Esophagus muscularis mucosa (tissue), 4 donors: ENCODE measurements at regions not wholly inside any gene's neighbourhood (a gene's known extent, or its start where the extent isn't known, plus 50 kb on each side); places are given as distances from the start of the nearest gene placed in this dataset.

Experiments
- DNase-seq: peaks from one replicate; pipeline ENCODE4 v3.0.0-alpha.2; 2017; ENCODE audit errors: extremely low spot score
- H3K27ac ChIP-seq, 4 donors: fragments of 200-600 bp; sonication (generic); replicated peaks in 1 of 4; 1 replicate in 3 of 4; 2 replicates in 1 of 4; pipeline ENCODE4 v1.5.1; 2016 to 2019; ENCODE audit warnings: mild to moderate bottlenecking in 1 of 4
- H3K27me3 ChIP-seq, 4 donors: fragments of 200-600 bp; sonication (generic); one replicate each; pipeline versions ENCODE4 v1.5.1 to v1.6.0; 2016 to 2019
- H3K36me3 ChIP-seq, 4 donors: fragments of 200-600 bp; sonication (generic); one replicate each; pipeline ENCODE4 v1.5.1; 2016 to 2019
- H3K4me1 ChIP-seq, 4 donors: fragments of 200-600 bp; sonication (generic); one replicate each; pipeline ENCODE4 v1.5.1; 2016 to 2019
- H3K4me3 ChIP-seq, 4 donors: fragments of 200-600 bp; sonication (generic); 1 replicate in 2 of 4; 2 replicates in 2 of 4; pipeline ENCODE4 v1.5.1; 2016 to 2019; ENCODE audit warnings: mild to moderate bottlenecking in 4 of 4, moderate library complexity in 1 of 4
- H3K9me3 ChIP-seq, 4 donors: fragments of 200-600 bp; sonication (generic); 1 replicate in 3 of 4; 2 replicates in 1 of 4; pipeline ENCODE4 v1.5.1; 2016 to 2019
- CTCF ChIP-seq, 3 experiments: fragments of 200-600 bp in 2 of 3; fragments of 450-650 bp in 1 of 3; sonication (generic) in 2 of 3; IDR thresholded peaks; one replicate each; pipeline ENCODE4 v1.5.1; 2017 to 2019; ENCODE audit warnings: antibody characterized with exemption in 3 of 3, mild to moderate bottlenecking in 2 of 3, moderate library complexity in 1 of 3
- EP300 ChIP-seq: sonication (generic); formaldehyde crosslinking; IDR thresholded peaks from one replicate; pipeline ENCODE4 v1.6.1; 2017; ENCODE audit warnings: antibody characterized with exemption
- POLR2A ChIP-seq: fragments of 450-650 bp; IDR thresholded peaks from one replicate; pipeline ENCODE4 v1.6.1; 2017; ENCODE audit warnings: antibody characterized with exemption, moderate library complexity, mild to moderate bottlenecking, low read depth
- POLR2AphosphoS5 ChIP-seq, 2 donors: sonication (generic); formaldehyde crosslinking; IDR thresholded peaks; one replicate each; pipeline ENCODE4 v1.6.1; 2017; ENCODE audit warnings: antibody characterized with exemption in 2 of 2
- WGBS: methylation state at CpG from one replicate; pipeline ENCODE4 v1.1.5; 2018; 5-methylcytosine and 5-hydroxymethylcytosine counted together
- intact Hi-C: fragments of 100-400 bp; cut with DNase I; formaldehyde crosslinking; loops from one replicate; pipeline ENCODE4 v1.15.1; 2023

DNA sequence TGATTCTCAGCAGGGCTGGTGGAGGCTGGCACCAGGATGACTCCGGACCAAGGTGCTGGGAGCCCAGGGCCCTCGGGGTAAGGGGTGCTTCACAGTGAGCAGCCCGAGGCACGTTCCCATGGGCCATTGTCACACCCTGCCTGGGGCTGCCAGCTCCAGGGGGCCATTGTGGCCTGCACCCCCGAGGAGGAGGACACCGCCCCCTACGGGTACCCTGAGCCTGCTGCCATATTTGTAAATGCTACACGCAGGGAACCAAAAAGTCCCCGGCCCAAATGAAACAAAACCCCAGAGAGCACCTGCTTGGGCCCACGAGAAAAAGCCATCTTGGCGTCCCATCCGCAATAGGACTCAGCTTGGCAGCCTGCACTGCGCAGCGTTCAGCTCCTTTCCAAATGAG, 64.7 kb upstream of the GATA5 start:
- Histone ChIP-seq H3K36me3 (peaks cover 0 to 8% (median 0%) of the 10 kb centered on the region in 4 donors), H3K4me3 (no peak overlapping the region), H3K4me1 (peaks cover 14 to 18% (median 14%) of the 10 kb centered on the region in 4 donors), H3K27me3 (peaks cover 0 to 7% (median 0%) of the 10 kb centered on the region in 4 donors), H3K27ac (no peak overlapping the region), H3K9me3 (no peaks in the 10 kb centered on the region)
- intact Hi-C loops = no loop called here
- 85% methylated on average over 14 of the region's 14 CpGs for WGBS
- no peak for DNase-seq
- TF ChIP-seq EP300 = no peak
- TF ChIP-seq CTCF (IDR thresholded peaks at IDR 0.05) = no peak
- no peak for TF ChIP-seq POLR2AphosphoS5 (IDR thresholded peaks at IDR 0.05)
- TF ChIP-seq POLR2A = no peak

DNA sequence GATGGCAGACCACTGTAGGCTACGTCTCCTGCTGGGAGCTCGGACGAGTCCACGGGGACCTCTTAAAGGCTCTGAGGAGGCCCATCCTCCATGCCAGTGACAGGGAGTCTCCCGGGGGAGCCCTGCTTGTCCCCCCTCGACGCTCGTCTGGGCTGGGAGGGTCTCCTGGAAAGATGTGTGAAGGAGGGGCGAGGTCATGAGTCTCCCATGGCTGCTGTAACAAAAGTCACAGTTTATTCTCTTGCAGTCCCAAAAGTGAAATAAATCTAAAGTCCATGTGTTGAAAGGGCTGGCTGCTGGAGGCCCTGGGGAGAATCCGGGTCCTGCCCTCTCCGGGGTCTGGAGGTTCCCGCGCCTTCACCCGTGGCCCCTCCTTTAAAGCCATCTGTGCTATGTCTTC, 67.1 kb upstream of the GATA5 start:
- no peak overlapping the region for H3K27ac ChIP-seq
- 54% methylated on average over 9 of the region's 14 CpGs for WGBS
- H3K36me3 ChIP-seq = peaks cover 0 to 19% (median 5%) of the 10 kb centered on the region in 4 donors
- no peak for TF ChIP-seq EP300
- no peak for TF ChIP-seq POLR2AphosphoS5 (IDR thresholded peaks at IDR 0.05)
- no peak for TF ChIP-seq CTCF (IDR thresholded peaks at IDR 0.05)
- TF ChIP-seq POLR2A = no peak
- peaks cover 0 to 21% (median 19%) of the 10 kb centered on the region in 4 donors for H3K4me1 ChIP-seq
- peaks cover 0 to 7% (median 0%) of the 10 kb centered on the region in 4 donors for H3K27me3 ChIP-seq
- no peak for DNase-seq
- H3K9me3 ChIP-seq = no peaks in the 10 kb centered on the region
- intact Hi-C loops = no loop called here
- H3K4me3 ChIP-seq = no peak overlapping the region

- H3K27ac ChIP-seq = no peak overlapping the region
- no peak for DNase-seq
- 70% methylated on average over 24 of the region's 27 CpGs for WGBS
- H3K4me1 ChIP-seq = peaks cover 4 to 29% (median 26%) of the 10 kb centered on the region in 4 donors
- H3K36me3 ChIP-seq = peaks cover 0 to 19% (median 5%) of the 10 kb centered on the region in 4 donors
- no peak for TF ChIP-seq POLR2AphosphoS5 (IDR thresholded peaks at IDR 0.05)
- H3K9me3 ChIP-seq = no peaks in the 10 kb centered on the region
- H3K4me3 ChIP-seq = no peak overlapping the region
- H3K27me3 ChIP-seq = peaks cover 0 to 8% (median 0%) of the 10 kb centered on the region in 4 donors
- intact Hi-C loops = no loop called here
Observed at GRCh38 chr20:62543470-62544302, 67.9 kb upstream of the GATA5 start.

DNA sequence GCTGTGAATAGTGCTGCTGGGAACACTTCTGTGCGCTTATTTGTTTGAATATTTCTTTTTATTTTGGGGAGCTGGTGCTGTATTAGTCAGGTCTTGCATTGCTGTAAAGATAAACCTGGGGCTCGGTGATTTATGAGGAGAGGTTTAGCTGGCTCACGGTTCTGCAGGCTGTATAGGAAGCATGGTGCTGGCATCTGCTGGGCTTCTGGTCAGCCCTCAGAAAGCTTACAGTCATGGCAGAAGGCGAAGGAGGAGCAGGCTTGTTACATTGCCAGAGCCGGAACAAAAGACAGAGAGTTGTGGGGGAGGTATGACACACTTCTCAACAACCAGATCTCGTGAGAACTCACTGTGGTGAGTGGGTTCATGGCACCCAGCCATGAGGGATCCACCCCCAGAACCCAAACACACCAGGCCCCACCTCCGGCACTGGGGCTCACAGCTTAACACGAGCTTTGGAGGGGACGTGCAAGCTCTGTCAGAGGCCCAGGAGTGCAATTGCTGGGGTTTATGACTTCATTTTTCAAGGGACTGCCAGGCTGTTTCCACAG, 68.8 kb upstream of the GATA5 start:
- H3K4me1 ChIP-seq = peaks cover 12 to 31% (median 26%) of the 10 kb centered on the region in 4 donors
- intact Hi-C loops = no loop called here
- WGBS = 92% methylated on average over 9 of the region's 9 CpGs
- no peak for DNase-seq
- no peak overlapping the region for H3K27ac ChIP-seq
- peaks cover 0 to 19% (median 5%) of the 10 kb centered on the region in 4 donors for H3K36me3 ChIP-seq
- no peak overlapping the region for H3K4me3 ChIP-seq
- TF ChIP-seq CTCF (IDR thresholded peaks at IDR 0.05) = no peak
- TF ChIP-seq POLR2A = no peak
- TF ChIP-seq POLR2AphosphoS5 (IDR thresholded peaks at IDR 0.05) = no peak
- TF ChIP-seq EP300 = no peak
- no peaks in the 10 kb centered on the region for H3K9me3 ChIP-seq
- H3K27me3 ChIP-seq = peaks cover 0 to 17% (median 0%) of the 10 kb centered on the region in 4 donors

DNA sequence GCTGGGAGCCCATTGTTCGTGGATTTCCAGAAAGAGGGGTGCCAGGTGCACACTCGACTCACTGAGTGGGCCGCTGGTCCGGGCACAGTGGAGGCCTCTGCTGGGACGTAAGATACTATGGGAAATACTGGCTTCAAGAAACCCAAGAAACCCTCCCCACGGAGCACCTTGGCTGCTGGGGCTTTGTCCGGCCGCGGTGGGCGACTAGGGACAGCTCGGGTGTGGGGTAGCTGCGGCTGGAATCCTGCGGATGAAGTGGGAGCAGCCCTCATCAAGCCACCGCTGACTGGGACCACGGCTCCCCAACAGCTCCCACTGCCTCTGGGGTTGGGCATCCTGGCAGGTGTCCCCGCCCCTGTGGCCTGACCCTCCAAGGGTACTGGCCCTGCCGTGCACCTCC, 69.5 kb upstream of the GATA5 start:
- H3K9me3 ChIP-seq = no peaks in the 10 kb centered on the region
- intact Hi-C loops = no loop called here
- H3K27ac ChIP-seq = no peak overlapping the region
- H3K4me3 ChIP-seq = no peak overlapping the region
- peaks cover 0 to 19% (median 5%) of the 10 kb centered on the region in 4 donors for H3K36me3 ChIP-seq
- no peak for DNase-seq
- peaks cover 15 to 31% (median 27%) of the 10 kb centered on the region in 4 donors for H3K4me1 ChIP-seq
- peaks cover 0 to 24% (median under 1%) of the 10 kb centered on the region in 4 donors for H3K27me3 ChIP-seq
- WGBS = 97% methylated on average over 17 of the region's 17 CpGs
- TF ChIP-seq POLR2AphosphoS5 (IDR thresholded peaks at IDR 0.05) (no peak), EP300 (no peak), POLR2A (no peak), CTCF (IDR thresholded peaks at IDR 0.05) (no peak)
